Omental fat pad (tissue), 3 donors: ENCODE measurements at regions not wholly inside any gene's neighbourhood (a gene's known extent, or its start where the extent isn't known, plus 50 kb on each side); places are given as distances from the start of the nearest gene placed in this dataset.

ENCODE experiments used
- ATAC-seq: fragments of 150-250 bp; one replicate; pipeline ENCODE4 v1.9.1; 2016; ENCODE audit warnings: mild to moderate bottlenecking, moderate library complexity; ENCODE audit not compliant: low FRiP score
- DNase-seq: peaks from one replicate; pipeline ENCODE4 v3.0.0-alpha.2; 2019; ENCODE audit warnings: low spot score
- CTCF ChIP-seq, 3 donors: fragments of 450-650 bp; IDR thresholded peaks; one replicate each; pipeline ENCODE4 v1.5.1; 2016 to 2017; ENCODE audit warnings: antibody characterized with exemption in 3 of 3, mild to moderate bottlenecking in 3 of 3, moderate library complexity in 2 of 3

- no peak for DNase-seq
These were observed 153.9 kb downstream of the PCDH18 start for GRCh38 chr4:137378393-137378792.

DNA sequence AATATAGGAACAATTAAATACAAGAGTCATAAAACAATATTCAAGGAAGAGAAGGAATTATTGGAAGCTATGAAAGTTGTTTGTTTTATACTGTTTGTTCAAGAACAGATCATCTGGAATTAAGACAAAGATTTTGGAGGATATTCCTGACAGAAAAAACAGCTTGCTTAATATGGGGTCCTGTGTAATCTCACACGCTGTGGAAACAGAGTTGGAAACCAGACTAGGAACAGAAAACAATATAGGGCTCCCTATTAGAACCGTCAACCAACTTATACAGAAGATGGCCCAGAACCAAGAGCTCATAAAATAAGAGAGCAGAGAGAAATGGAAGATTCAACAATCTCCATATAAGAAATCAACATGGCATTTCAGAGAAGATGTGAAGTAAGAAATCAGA lies 156.0 kb downstream of the PCDH18 start:
- no peak for TF ChIP-seq CTCF (IDR thresholded peaks at IDR 0.05)
- DNase-seq (no peak), ATAC-seq (no peak)

More at GRCh38 chr4:137378393-137378792, 153.9 kb downstream of the PCDH18 start:
- no peak for TF ChIP-seq CTCF (IDR thresholded peaks at IDR 0.05)
- ATAC-seq: no peak

DNA sequence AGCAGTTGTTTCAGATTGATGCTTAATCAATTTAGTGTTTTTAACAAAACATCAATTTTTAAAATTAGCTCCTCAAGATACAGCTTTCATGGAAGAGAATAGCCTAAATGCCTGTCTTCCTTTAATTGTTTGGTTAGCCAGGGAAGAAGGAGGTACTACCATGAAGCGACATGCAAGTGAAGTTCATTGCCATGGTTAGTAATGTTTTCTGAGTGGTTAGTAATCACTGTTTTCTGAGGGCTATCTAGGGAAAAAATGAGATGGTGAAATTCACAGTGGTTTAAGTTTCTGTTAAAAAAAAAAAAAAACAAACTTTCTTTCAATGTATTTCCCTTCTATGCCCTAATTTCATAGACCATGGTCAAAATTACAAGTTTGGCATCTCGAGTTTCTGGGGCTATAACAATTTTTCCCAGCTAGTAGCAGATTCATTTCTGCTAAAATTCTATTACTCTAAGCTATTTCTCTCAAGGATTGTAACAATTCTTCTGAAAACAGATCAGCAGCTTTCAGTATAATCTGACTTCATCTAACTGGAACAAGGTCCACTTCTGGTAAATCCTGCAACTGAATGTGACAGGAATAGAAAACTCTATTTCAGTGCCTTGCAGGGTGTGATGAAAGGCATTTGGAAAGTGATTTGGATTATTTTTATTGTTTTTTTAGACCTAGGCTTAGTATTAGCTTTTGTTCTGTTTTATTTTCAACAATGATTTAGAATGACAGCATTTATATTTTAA lies 157.0 kb downstream of the PCDH18 start:
- no peak for DNase-seq
- no peak for TF ChIP-seq CTCF (IDR thresholded peaks at IDR 0.05)
- ATAC-seq: no peak

DNA sequence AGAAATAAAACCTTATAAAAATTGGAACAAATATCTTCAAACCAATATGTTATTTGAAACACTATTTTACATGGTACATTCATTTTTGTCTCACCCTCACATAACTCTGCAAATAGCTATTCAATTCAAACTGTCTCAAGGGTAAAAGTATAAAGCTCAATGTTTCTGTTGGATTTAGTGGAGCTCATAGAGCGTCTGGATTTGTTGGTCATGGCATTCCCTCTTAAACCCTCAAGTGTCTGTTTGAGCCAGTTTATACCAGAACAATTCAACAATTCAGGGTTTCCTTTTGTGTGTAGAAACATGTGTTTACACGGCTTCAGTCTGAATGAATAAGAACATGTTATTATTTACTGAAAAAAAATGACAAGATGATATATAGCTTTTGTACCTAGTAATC lies 161.6 kb downstream of the PCDH18 start:
- no peak for TF ChIP-seq CTCF (IDR thresholded peaks at IDR 0.05)
- no peak for DNase-seq
- ATAC-seq: no peak

DNA sequence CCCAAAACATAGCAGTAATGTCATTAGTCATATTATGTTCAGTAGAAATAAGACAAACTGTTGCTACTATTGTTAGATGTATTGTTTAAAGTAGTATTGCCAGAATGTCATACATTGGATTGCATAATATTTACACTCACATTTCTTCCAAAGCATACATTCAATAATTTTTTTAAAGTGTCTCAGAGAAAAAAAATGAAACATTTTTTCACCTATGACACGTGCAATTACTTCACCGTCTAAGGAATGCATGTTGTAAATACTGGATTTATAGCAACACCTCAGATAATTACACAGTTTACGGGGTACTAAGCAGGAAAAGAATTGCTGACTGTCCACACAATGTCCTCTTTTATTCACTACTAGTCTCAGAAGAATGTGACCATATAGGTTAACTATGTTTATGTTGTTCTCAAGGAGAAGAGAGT lies 162.1 kb downstream of the PCDH18 start:
- ATAC-seq: no peak
- no peak for DNase-seq
- TF ChIP-seq CTCF (IDR thresholded peaks at IDR 0.05): no peak

DNA sequence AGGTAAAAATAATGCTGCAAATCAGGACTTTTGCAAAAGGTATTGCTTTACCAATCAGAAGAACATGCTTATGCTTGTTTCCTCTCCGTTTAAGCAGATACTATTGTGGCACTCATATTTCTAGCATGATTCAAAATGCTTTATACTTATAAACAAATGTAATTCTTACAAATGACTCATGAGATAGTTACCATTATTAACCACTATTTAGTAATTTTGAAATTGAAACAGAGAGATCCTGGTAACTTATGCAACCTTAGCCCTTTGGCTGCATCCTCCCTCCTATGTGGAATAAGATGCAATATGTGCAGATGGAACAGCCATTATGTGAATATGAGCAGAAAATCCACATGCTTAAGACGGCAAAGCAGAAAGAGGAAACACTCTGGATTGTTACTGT lies 164.7 kb downstream of the PCDH18 start:
- no peak for TF ChIP-seq CTCF (IDR thresholded peaks at IDR 0.05)
- DNase-seq (no peak), ATAC-seq (no peak)

GRCh38 chr4:137363496-137363895 lies 168.8 kb downstream of the PCDH18 start:
- no peak for DNase-seq
- no peak for TF ChIP-seq CTCF (IDR thresholded peaks at IDR 0.05)
- ATAC-seq: no peak
